H1 (cell line): ENCODE measurements at regions not wholly inside any gene's neighbourhood (a gene's known extent, or its start where the extent isn't known, plus 50 kb on each side); places are given as distances from the start of the nearest gene placed in this dataset.

Experiments
- HDAC6 ChIP-seq: IDR thresholded peaks from one replicate; pipeline ENCODE4 v1.7.1; 2012; ENCODE audit warnings: low read depth, mild to moderate bottlenecking, inconsistent platforms, low read length, moderate library complexity
- MAFK ChIP-seq: IDR thresholded peaks from 2 replicates; pipeline ENCODE4 v1.6.1; 2012; ENCODE audit warnings: low read depth, mild to moderate bottlenecking, improper control_type of control experiment, low read length

GRCh38 chrX:45773572-45773971, 572.9 kb upstream of the DIPK2B start (continued):
- no peak for TF ChIP-seq MAFK
- TF ChIP-seq HDAC6 = no peak
